ENCODE measurements at regions not wholly inside any gene's neighbourhood (a gene's known extent, or its start where the extent isn't known, plus 50 kb on each side); places are given as distances from the start of the nearest gene placed in this dataset.
"Not testable (repeated sequence)": the region's sequence is repeated elsewhere in the genome, so short reads cannot be mapped to it uniquely, and the experiment has no call there.

- no peak for DNase-seq
- Mint-ChIP-seq H3K27me3 (no peaks in the 10 kb centered on the region), H3K27ac (no peak overlapping the region), H3K9me3 (peaks cover 0 to 5% (median 3%) of the 10 kb centered on the region in 3 donors), H3K4me1 (no peaks in the 10 kb centered on the region), H3K36me3 (no peaks in the 10 kb centered on the region), H3K4me3 (no peak overlapping the region)
- no peaks in the 10 kb centered on the region for H3K4me1 ChIP-seq (ENCODE audit: control insufficient read depth in 1 of 2, extremely low read depth in 1 of 2, insufficient read depth in 2 of 2, low read length in 2 of 2)
- POLR2A ChIA-PET: no interaction called here
- no peaks in the 10 kb centered on the region for H3K9me3 ChIP-seq
- H3K36me3 ChIP-seq (ENCODE audit: control insufficient read depth in 2 of 2, extremely low read depth in 1 of 2, insufficient read depth in 1 of 2, low read length in 1 of 2): no peaks in the 10 kb centered on the region
- no peak overlapping the region for H3K27ac ChIP-seq (ENCODE audit: low read length)
- 92% methylated on average over 5 of the region's 17 CpGs for WGBS (ENCODE audit: insufficient coverage)
- no peak for ATAC-seq (replicated peaks in 1 of 4)
- CTCF ChIA-PET: no interaction called here
- no peaks in the 10 kb centered on the region for H3K27me3 ChIP-seq (replicated peaks in 1 of 2; ENCODE audit: control insufficient read depth in 2 of 2, extremely low read depth in 1 of 2, insufficient read depth in 2 of 2, low read length in 1 of 2)
- H3K4me3 ChIP-seq (ENCODE audit: control insufficient read depth in 1 of 2, extremely low read depth in 1 of 2, low read length in 1 of 2): no peak overlapping the region
These were observed 120.7 kb upstream of the FAN1 start for GRCh38 chr15:30783019-30783418.

DNA sequence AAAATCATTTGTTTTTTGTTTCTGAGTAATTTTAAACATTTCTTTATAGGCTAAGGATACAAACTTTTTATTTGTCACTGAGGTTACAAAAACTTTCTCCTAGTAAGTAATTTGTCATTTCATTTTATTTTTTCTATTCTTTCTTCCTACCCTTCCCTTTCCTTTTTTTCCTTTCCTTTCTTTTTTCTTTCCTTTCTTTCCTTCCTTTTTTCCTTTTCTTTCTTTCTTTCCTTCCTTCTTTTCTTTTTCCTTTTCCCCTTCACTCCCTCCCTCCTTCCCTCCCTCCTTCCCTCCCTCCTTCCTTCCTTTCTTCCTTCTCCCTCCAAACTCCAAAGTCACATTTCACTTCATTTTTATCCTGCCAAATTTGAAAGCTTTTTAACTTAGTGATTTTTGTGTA lies 115.1 kb upstream of the FAN1 start:
- no peaks in the 10 kb centered on the region for H3K9me3 ChIP-seq
- CTCF ChIA-PET: interaction anchor here in 1 of 2 donors (0.6 kb wide), 1 partner anchor 39 kb away, joined by 3 read pairs; no protein-coding TSS in a partner anchor

DNA sequence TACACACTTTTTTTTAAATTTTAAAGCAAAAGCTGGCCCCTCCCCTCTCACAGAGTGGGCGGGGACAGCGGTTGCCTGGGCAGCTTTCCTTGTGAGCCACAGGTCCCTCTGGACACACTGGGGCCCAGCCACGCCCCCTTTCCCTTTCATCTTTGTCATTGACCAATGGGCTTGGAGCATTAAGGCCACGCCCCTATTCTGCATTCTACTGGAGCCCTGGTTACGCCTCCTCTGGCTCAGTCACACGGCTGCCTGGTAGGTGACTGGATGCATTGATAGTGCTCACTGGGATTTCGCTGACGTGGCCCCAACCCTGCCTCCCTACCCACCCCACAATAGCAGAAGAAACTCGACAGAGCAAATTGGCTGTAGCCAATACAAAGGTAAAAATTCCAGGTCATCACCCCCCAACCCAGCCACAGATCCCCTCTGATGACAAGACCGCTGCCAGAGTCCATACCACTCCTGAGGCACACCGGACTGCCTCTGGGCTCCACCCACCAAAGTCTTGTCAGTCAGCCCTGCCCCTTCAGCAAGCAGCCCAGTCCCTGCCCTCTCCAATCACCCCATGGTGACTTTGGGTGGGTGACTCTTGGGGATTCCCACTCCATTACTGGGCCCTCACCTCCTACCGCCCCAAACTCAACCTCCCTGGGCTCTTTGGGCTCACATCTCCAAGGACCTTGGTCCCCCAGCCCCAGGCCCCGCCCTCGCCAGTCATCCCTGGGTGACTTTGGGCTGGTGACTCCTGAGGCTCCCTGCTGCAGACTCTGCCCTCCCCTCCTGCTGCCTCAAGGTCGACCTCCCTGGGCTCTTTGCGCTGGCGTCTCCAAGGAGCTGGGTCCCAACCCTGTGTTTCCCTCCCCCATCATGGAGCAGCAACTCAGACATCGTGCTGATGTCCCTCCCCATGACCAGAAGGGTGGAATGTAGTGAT lies 112.2 kb upstream of the FAN1 start:
- peaks cover 3 to 23% of the 10 kb centered on the region in 2 donors for H3K27me3 Mint-ChIP-seq
- H3K36me3 Mint-ChIP-seq: no peaks in the 10 kb centered on the region

More for the DNA sequence above, 115.1 kb upstream of the FAN1 start:
- no peaks in the 10 kb centered on the region for H3K4me1 Mint-ChIP-seq
- H3K4me1 ChIP-seq (ENCODE audit: control insufficient read depth in 1 of 2, extremely low read depth in 1 of 2, insufficient read depth in 2 of 2, low read length in 2 of 2): no peaks in the 10 kb centered on the region
- H3K4me3 ChIP-seq (ENCODE audit: control insufficient read depth in 1 of 2, extremely low read depth in 1 of 2, low read length in 1 of 2): no peak overlapping the region
- peaks cover 3 to 15% of the 10 kb centered on the region in 2 donors for H3K27me3 Mint-ChIP-seq
- no peaks in the 10 kb centered on the region for H3K36me3 ChIP-seq (ENCODE audit: control insufficient read depth in 2 of 2, extremely low read depth in 1 of 2, insufficient read depth in 1 of 2, low read length in 1 of 2)
- ATAC-seq (replicated peaks in 1 of 4) (no peak), DNase-seq (no peak)
- POLR2A ChIA-PET: no interaction called here
- no peak overlapping the region for H3K27ac ChIP-seq (ENCODE audit: low read length)
- no peaks in the 10 kb centered on the region for H3K36me3 Mint-ChIP-seq
- H3K27ac Mint-ChIP-seq: no peak overlapping the region
- peaks cover 0 to 11% of the 10 kb centered on the region in 2 experiments for H3K27me3 ChIP-seq (replicated peaks in 1 of 2; ENCODE audit: control insufficient read depth in 2 of 2, extremely low read depth in 1 of 2, insufficient read depth in 2 of 2, low read length in 1 of 2)
- no peaks in the 10 kb centered on the region for H3K9me3 Mint-ChIP-seq
- no peak overlapping the region for H3K4me3 Mint-ChIP-seq

DNA sequence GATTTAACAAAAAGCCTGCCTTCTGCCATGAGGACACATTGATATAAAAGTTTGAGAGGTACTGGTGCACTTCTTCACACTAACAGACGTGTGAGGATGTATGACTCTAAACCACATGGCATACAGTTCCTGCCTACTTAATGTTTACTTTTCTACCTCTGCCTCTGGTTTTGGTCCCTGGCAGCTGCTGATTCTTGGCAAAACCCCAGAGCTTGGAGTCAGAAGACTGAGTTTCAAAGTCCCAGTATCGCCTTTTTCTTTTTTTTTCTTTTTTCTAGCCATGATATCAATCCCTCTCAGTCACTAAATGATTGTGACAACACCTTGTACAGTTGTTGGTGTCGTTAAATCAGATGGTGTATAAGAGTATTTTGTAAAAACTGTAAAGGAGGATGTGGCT lies 110.9 kb upstream of the FAN1 start:
- H3K27ac Mint-ChIP-seq; H3K4me3 Mint-ChIP-seq; H3K36me3 ChIP-seq (ENCODE audit: control insufficient read depth in 2 of 2, extremely low read depth in 1 of 2, insufficient read depth in 1 of 2, low read length in 1 of 2); POLR2A ChIA-PET; H3K4me1 Mint-ChIP-seq; H3K9me3 Mint-ChIP-seq; DNase-seq; H3K27ac ChIP-seq (ENCODE audit: low read length); H3K9me3 ChIP-seq; CTCF ChIA-PET; H3K4me1 ChIP-seq (ENCODE audit: control insufficient read depth in 1 of 2, extremely low read depth in 1 of 2, insufficient read depth in 2 of 2, low read length in 2 of 2); H3K4me3 ChIP-seq (ENCODE audit: control insufficient read depth in 1 of 2, extremely low read depth in 1 of 2, low read length in 1 of 2); H3K36me3 Mint-ChIP-seq; ATAC-seq (replicated peaks in 1 of 4): not testable (repeated sequence)
- H3K27me3 Mint-ChIP-seq: peaks cover 9 to 28% of the 10 kb centered on the region in 2 donors
- H3K27me3 ChIP-seq (replicated peaks in 1 of 2; ENCODE audit: control insufficient read depth in 2 of 2, extremely low read depth in 1 of 2, insufficient read depth in 2 of 2, low read length in 1 of 2): peaks cover 0 to 23% of the 10 kb centered on the region in 2 experiments
- whole genome bisulfite sequencing (ENCODE audit: insufficient coverage): no CpG with 5 or more reads among the region's 3 CpGs

More for the DNA sequence above, 112.2 kb upstream of the FAN1 start:
- no peaks in the 10 kb centered on the region for H3K9me3 ChIP-seq
- H3K4me1 ChIP-seq (ENCODE audit: control insufficient read depth in 1 of 2, extremely low read depth in 1 of 2, insufficient read depth in 2 of 2, low read length in 2 of 2): no peaks in the 10 kb centered on the region
- WGBS (ENCODE audit: insufficient coverage): 92% methylated on average over 6 of the region's 18 CpGs
- Mint-ChIP-seq H3K4me1 (no peaks in the 10 kb centered on the region), H3K9me3 (no peaks in the 10 kb centered on the region), H3K4me3 (no peak overlapping the region), H3K27ac (no peak overlapping the region)
- DNase-seq (no peak), ATAC-seq (replicated peaks in 1 of 4) (no peak)
- no peak overlapping the region for H3K4me3 ChIP-seq (ENCODE audit: control insufficient read depth in 1 of 2, extremely low read depth in 1 of 2, low read length in 1 of 2)
- H3K27ac ChIP-seq (ENCODE audit: low read length): no peak overlapping the region
- peaks cover 0 to 20% of the 10 kb centered on the region in 2 experiments for H3K27me3 ChIP-seq (replicated peaks in 1 of 2; ENCODE audit: control insufficient read depth in 2 of 2, extremely low read depth in 1 of 2, insufficient read depth in 2 of 2, low read length in 1 of 2)
- ChIA-PET POLR2A (no interaction called here), CTCF (no interaction called here)
- no peaks in the 10 kb centered on the region for H3K36me3 ChIP-seq (ENCODE audit: control insufficient read depth in 2 of 2, extremely low read depth in 1 of 2, insufficient read depth in 1 of 2, low read length in 1 of 2)

DNA sequence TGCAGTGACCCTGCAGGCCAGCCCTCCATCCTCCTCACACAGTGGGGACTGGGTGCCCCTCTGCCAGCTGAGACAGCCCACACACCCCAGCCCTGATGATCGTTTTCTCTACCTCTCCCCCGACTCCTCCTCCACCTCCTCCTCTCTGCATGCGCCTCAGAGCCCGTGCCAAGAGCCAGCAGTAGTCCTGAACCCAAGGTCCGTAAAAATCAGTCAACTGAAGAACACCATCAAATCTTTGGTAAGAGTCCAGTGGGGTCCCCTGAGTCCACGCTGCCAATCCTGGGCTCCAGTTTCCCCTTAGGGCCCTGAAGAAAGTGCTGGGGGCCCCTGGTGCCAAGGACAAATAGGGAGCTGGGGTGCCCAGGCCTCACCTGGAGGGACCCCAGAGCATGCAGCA lies 109.3 kb upstream of the FAN1 start:
- Mint-ChIP-seq H3K27ac (no peak overlapping the region), H3K36me3 (no peaks in the 10 kb centered on the region), H3K27me3 (peaks cover 9 to 25% of the 10 kb centered on the region in 2 donors), H3K4me3 (no peak overlapping the region), H3K9me3 (no peaks in the 10 kb centered on the region), H3K4me1 (no peaks in the 10 kb centered on the region)
- H3K9me3 ChIP-seq: no peaks in the 10 kb centered on the region
- ChIA-PET CTCF (no interaction called here), POLR2A (no interaction called here)
- H3K27me3 ChIP-seq (replicated peaks in 1 of 2; ENCODE audit: control insufficient read depth in 2 of 2, extremely low read depth in 1 of 2, insufficient read depth in 2 of 2, low read length in 1 of 2): peaks cover 0 to 23% of the 10 kb centered on the region in 2 experiments
- no peaks in the 10 kb centered on the region for H3K4me1 ChIP-seq (ENCODE audit: control insufficient read depth in 1 of 2, extremely low read depth in 1 of 2, insufficient read depth in 2 of 2, low read length in 2 of 2)
- H3K27ac ChIP-seq (ENCODE audit: low read length): no peak overlapping the region
- no peak for DNase-seq
- ATAC-seq (replicated peaks in 1 of 4): no peak
- H3K36me3 ChIP-seq (ENCODE audit: control insufficient read depth in 2 of 2, extremely low read depth in 1 of 2, insufficient read depth in 1 of 2, low read length in 1 of 2): no peaks in the 10 kb centered on the region
- 97% methylated on average over 3 of the region's 6 CpGs for WGBS (ENCODE audit: insufficient coverage)
- H3K4me3 ChIP-seq (ENCODE audit: control insufficient read depth in 1 of 2, extremely low read depth in 1 of 2, low read length in 1 of 2): no peak overlapping the region

DNA sequence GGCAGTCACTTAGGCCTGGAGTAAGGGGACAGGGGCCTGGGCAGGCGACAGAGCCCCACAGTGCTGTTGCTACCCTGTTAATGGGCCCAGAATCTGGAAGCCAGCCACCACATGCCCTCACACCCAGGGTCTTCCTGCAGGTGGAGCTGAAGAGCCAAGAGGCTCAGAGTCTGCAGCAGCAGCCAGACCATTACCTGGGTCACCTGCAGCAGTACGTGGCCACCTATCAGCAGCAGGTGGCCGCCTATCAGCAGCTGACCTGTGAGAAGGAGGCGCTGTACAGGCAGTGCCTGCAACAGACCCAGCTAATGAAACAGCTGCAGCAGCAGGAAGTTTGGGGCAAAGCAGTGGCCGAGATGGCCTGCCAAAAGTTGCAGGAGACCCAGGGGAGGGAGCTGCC lies 104.2 kb upstream of the FAN1 start:
- H3K36me3 ChIP-seq (ENCODE audit: control insufficient read depth in 2 of 2, extremely low read depth in 1 of 2, insufficient read depth in 1 of 2, low read length in 1 of 2); H3K4me3 Mint-ChIP-seq; POLR2A ChIA-PET; H3K27me3 Mint-ChIP-seq; H3K36me3 Mint-ChIP-seq; H3K27ac ChIP-seq (ENCODE audit: low read length); H3K4me3 ChIP-seq (ENCODE audit: control insufficient read depth in 1 of 2, extremely low read depth in 1 of 2, low read length in 1 of 2); H3K9me3 Mint-ChIP-seq; H3K4me1 Mint-ChIP-seq; CTCF ChIA-PET; H3K9me3 ChIP-seq; DNase-seq; H3K27ac Mint-ChIP-seq; H3K4me1 ChIP-seq (ENCODE audit: control insufficient read depth in 1 of 2, extremely low read depth in 1 of 2, insufficient read depth in 2 of 2, low read length in 2 of 2); ATAC-seq (replicated peaks in 1 of 4): not testable (repeated sequence)
- 100% methylated on average over 1 of the region's 5 CpGs for WGBS (ENCODE audit: insufficient coverage)
- H3K27me3 ChIP-seq (replicated peaks in 1 of 2; ENCODE audit: control insufficient read depth in 2 of 2, extremely low read depth in 1 of 2, insufficient read depth in 2 of 2, low read length in 1 of 2): peaks cover 0 to 13% of the 10 kb centered on the region in 2 experiments

Measured in T-cell (primary cell).